IPS DF 4.7 (cell line): ENCODE measurements at regions not wholly inside any gene's neighbourhood (a gene's known extent, or its start where the extent isn't known, plus 50 kb on each side); places are given as distances from the start of the nearest gene placed in this dataset.

Experiments used
- DNase-seq: peaks from one replicate; pipeline ENCODE4 v3.0.0-alpha.2; 2013; ENCODE audit warnings: low spot score; ENCODE audit errors: extremely low read depth

GRCh38 chr4:107252571-107252970 lies 216.5 kb upstream of the DKK2 start:
- no peak for DNase-seq

GRCh38 chr4:107248571-107248970 lies 212.5 kb upstream of the DKK2 start:
- DNase-seq: no peak

GRCh38 chr4:107247738-107248137 lies 211.6 kb upstream of the DKK2 start:
- no peak for DNase-seq

GRCh38 chr4:107246761-107247160 lies 210.6 kb upstream of the DKK2 start:
- DNase-seq: no peak

- no peak for DNase-seq
Observed at GRCh38 chr4:107243141-107243781, 207.1 kb upstream of the DKK2 start.

- DNase-seq: no peak
Observed at GRCh38 chr4:107220976-107221375, 184.9 kb upstream of the DKK2 start.

- no peak for DNase-seq
Observed at GRCh38 chr4:107219681-107220080, 183.6 kb upstream of the DKK2 start.

GRCh38 chr4:107216379-107216778 lies 180.3 kb upstream of the DKK2 start:
- no peak for DNase-seq

- DNase-seq: no peak
Observed at GRCh38 chr4:107215222-107215621, 179.1 kb upstream of the DKK2 start.

- DNase-seq: no peak
Observed at GRCh38 chr4:107213880-107214279, 177.8 kb upstream of the DKK2 start.

- DNase-seq: no peak
Observed at GRCh38 chr4:107213410-107213809, 177.3 kb upstream of the DKK2 start.

- DNase-seq: no peak
Observed at GRCh38 chr4:107212565-107212964, 176.5 kb upstream of the DKK2 start.

GRCh38 chr4:107210450-107211239 lies 174.5 kb upstream of the DKK2 start:
- DNase-seq: no peak

- DNase-seq: no peak
Observed at GRCh38 chr4:107203733-107204132, 167.6 kb upstream of the DKK2 start.

GRCh38 chr4:107202744-107203143 lies 166.6 kb upstream of the DKK2 start:
- no peak for DNase-seq

- no peak for DNase-seq
Observed at GRCh38 chr4:107197121-107197520, 161.0 kb upstream of the DKK2 start.

GRCh38 chr4:107196312-107196711 lies 160.2 kb upstream of the DKK2 start:
- DNase-seq: no peak

- DNase-seq: no peak
Observed at GRCh38 chr4:107194005-107194404, 157.9 kb upstream of the DKK2 start.

GRCh38 chr4:107192601-107193000 lies 156.5 kb upstream of the DKK2 start:
- DNase-seq: no peak

GRCh38 chr4:107187091-107187490 lies 151.0 kb upstream of the DKK2 start:
- no peak for DNase-seq

- peak; percentile 62 for DNase-seq
Observed at GRCh38 chr4:107183155-107183774, 147.2 kb upstream of the DKK2 start.

GRCh38 chr4:107182347-107182746 lies 146.2 kb upstream of the DKK2 start:
- no peak for DNase-seq
